ENCODE measurements at regions not wholly inside any gene's neighbourhood (a gene's known extent, or its start where the extent isn't known, plus 50 kb on each side); places are given as distances from the start of the nearest gene placed in this dataset.

DNA sequence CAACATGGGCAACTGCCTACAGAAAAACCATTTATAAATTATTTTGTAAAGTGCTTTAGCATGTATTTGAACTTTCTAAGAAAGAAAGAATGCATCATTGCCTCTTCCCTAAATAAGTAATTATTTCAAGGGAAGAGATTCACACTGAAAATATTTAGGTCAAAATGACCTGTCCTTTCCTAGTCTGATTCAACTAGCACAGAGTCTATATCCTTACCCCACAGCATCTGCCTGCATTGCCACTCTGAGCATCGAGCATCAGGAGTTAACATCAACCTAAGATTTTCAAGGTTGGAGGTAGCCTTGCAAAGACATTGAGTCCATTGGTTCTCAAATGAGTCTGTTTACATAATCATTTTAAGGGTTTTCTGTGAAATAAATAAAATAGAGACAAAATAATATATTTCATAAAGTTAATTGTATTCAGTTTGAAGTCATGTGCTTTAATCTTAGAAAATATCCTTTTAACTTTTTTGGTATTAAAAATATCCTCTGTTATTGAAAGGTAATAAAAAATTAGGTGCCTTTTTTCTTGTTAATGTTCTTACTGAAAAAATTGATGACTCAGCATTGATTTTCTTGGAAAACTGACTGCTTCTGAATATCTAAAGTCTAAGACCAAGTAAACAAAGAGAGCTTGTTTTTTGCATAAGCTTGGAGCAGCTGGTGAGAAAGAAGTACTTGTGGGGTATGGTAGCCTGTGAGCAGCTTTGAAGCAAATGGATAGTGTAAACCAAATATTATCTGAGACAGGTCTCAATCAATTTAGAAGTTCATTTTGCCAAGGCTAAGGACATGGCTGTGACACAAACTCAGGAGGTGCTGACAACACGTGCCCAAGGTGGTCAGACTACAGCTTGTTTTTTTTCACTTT is 269.0 kb upstream of the CLEC14A start:
- in situ Hi-C loops (cut with MboI), result no loop called here
- Histone ChIP-seq H3K27ac (no peak overlapping the region), H2AFZ (no peak overlapping the region), H3K9ac (no peak overlapping the region), H3K4me2 (ENCODE audit: unreplicated experiment) (peak overlapping the region; percentile 21), H3K27me3 (replicated peaks; ENCODE audit: insufficient read depth) (no peaks in the 10 kb centered on the region), H3K79me2 (ENCODE audit: insufficient read depth) (no peaks in the 10 kb centered on the region), H3F3A (ENCODE audit: insufficient read depth) (no peaks in the 10 kb centered on the region), H3K4me3 (no peak overlapping the region), H3K4me1 (ENCODE audit: insufficient read depth) (peaks cover 22% of the 10 kb centered on the region), H3K9me3 (ENCODE audit: low read depth) (no peaks in the 10 kb centered on the region), H3K36me3 (ENCODE audit: low read depth) (no peaks in the 10 kb centered on the region), H3K9me2 (ENCODE audit: insufficient read depth) (no peaks in the 10 kb centered on the region), H4K20me1 (ENCODE audit: insufficient read depth) (no peaks in the 10 kb centered on the region)
- 62 to 70% methylated on average over 2 of the region's 2 CpGs for WGBS, 2 experiments (ENCODE audit: low coverage in 1 of 2, low lambda C conversion rate in 2 of 2, missing lambda C conversion rate in 2 of 2)
- TF ChIP-seq EZH2 (IDR thresholded peaks at IDR 0.05; ENCODE audit: insufficient read depth, poor library complexity, severe bottlenecking), result no peak
- TF ChIP-seq EZH2phosphoT487 (IDR thresholded peaks at IDR 0.05; ENCODE audit: insufficient read depth, low read depth), result no peak
- DNase-seq, result peak; percentile 62

DNA sequence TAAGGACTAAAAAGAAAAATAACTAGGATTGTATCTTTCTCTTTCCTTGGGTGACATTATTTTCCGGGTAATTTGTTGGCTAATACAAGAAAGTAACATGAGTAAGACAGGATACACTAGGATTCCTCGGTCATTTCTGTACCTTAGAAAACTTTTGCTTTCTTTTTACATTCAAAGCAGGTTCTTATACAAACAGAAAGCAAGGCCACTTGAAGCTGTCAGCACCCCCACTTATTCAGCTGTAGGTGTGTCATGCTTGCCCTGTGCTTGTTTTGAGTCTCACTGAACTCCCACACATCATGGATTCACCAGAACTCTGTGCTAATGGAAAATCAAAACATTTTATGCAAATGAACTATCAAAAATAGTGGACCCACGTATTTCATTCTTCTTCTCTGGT is 266.8 kb upstream of the CLEC14A start:
- no peak for TF ChIP-seq EZH2phosphoT487 (IDR thresholded peaks at IDR 0.05; ENCODE audit: insufficient read depth, low read depth)
- TF ChIP-seq EZH2 (IDR thresholded peaks at IDR 0.05; ENCODE audit: insufficient read depth, poor library complexity, severe bottlenecking), result no peak
- no peaks in the 10 kb centered on the region for H3K9me2 ChIP-seq (ENCODE audit: insufficient read depth)
- no peaks in the 10 kb centered on the region for H3K9me3 ChIP-seq (ENCODE audit: low read depth)
- no peak overlapping the region for H3K27ac ChIP-seq
- H3K4me3 ChIP-seq, result no peak overlapping the region
- peaks cover 22% of the 10 kb centered on the region for H3K4me1 ChIP-seq (ENCODE audit: insufficient read depth)
- H3K79me2 ChIP-seq (ENCODE audit: insufficient read depth), result no peaks in the 10 kb centered on the region
- H3K9ac ChIP-seq, result no peak overlapping the region
- in situ Hi-C loops (cut with MboI), result no loop called here
- H2AFZ ChIP-seq, result 0 out of 2 replicates have a peak overlapping the region, but pooled peaks have one; percentile 17
- H3K36me3 ChIP-seq (ENCODE audit: low read depth), result no peaks in the 10 kb centered on the region
- no peaks in the 10 kb centered on the region for H3K27me3 ChIP-seq (replicated peaks; ENCODE audit: insufficient read depth)
- peak; percentile 30 for DNase-seq
- no peaks in the 10 kb centered on the region for H3F3A ChIP-seq (ENCODE audit: insufficient read depth)
- WGBS, 2 experiments (ENCODE audit: low coverage in 1 of 2, low lambda C conversion rate in 2 of 2, missing lambda C conversion rate in 2 of 2), result 62 to 69% methylated on average over 3 of the region's 3 CpGs
- no peak overlapping the region for H3K4me2 ChIP-seq (ENCODE audit: unreplicated experiment)
- H4K20me1 ChIP-seq (ENCODE audit: insufficient read depth), result no peaks in the 10 kb centered on the region

DNA sequence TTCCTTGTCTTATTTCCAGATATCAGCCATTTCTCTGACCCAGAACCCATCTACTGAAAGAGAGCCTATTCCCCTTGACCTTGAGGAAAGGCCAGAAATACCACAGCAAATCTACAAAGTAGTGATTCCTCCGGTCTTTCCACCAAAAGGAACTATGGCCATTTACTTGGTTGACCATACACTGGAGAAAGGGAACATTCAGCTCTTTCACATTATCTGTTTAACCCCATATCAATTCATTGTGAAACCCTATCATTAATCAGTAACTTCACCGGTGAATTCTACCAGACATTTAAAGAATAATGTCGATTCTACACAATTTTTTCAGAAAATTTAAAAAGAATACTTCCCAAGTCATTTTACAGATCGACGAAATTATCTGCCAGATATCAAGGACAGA is 265.7 kb upstream of the CLEC14A start:
- H3K4me1 ChIP-seq (ENCODE audit: insufficient read depth), result peaks cover 25% of the 10 kb centered on the region
- H2AFZ ChIP-seq, result no peak overlapping the region
- no peaks in the 10 kb centered on the region for H3K9me2 ChIP-seq (ENCODE audit: insufficient read depth)
- H3K27ac ChIP-seq, result no peak overlapping the region
- H3K9ac ChIP-seq, result no peak overlapping the region
- H3K36me3 ChIP-seq (ENCODE audit: low read depth), result no peaks in the 10 kb centered on the region
- in situ Hi-C loops (cut with MboI), result no loop called here
- no peaks in the 10 kb centered on the region for H4K20me1 ChIP-seq (ENCODE audit: insufficient read depth)
- 84 to 85% methylated on average over 5 of the region's 5 CpGs for WGBS, 2 experiments (ENCODE audit: low coverage in 1 of 2, low lambda C conversion rate in 2 of 2, missing lambda C conversion rate in 2 of 2)
- no peak overlapping the region for H3K4me3 ChIP-seq
- TF ChIP-seq EZH2phosphoT487 (IDR thresholded peaks at IDR 0.05; ENCODE audit: insufficient read depth, low read depth) (no peak), EZH2 (IDR thresholded peaks at IDR 0.05; ENCODE audit: insufficient read depth, poor library complexity, severe bottlenecking) (no peak)
- no peak overlapping the region for H3K4me2 ChIP-seq (ENCODE audit: unreplicated experiment)
- DNase-seq, result no peak
- H3K27me3 ChIP-seq (replicated peaks; ENCODE audit: insufficient read depth), result no peaks in the 10 kb centered on the region
- H3K9me3 ChIP-seq (ENCODE audit: low read depth), result no peaks in the 10 kb centered on the region
- H3F3A ChIP-seq (ENCODE audit: insufficient read depth), result no peaks in the 10 kb centered on the region
- no peaks in the 10 kb centered on the region for H3K79me2 ChIP-seq (ENCODE audit: insufficient read depth)

DNA sequence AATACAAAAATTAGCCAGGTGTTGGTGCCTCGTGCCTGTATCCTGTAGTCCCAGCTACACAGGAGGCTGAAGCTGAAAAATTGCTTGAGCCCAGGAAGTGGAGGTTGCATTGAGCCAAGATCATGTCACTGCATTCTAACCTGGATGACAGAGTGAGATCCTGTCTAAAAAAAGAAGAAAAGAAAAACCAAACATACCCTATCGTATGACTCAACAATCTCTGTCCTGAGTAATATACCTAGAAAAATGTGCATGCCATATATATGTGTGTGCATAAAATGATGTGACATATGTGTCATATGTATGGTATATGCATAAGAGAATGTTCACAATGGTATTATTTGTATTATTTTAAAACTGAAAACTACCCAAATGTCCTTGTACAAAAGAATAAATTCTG is 261.5 kb upstream of the CLEC14A start:
- DNase-seq, result no peak
- 62 to 76% methylated on average over 2 of the region's 2 CpGs for WGBS, 2 experiments (ENCODE audit: low coverage in 1 of 2, low lambda C conversion rate in 2 of 2, missing lambda C conversion rate in 2 of 2)
- no peak overlapping the region for H3K4me3 ChIP-seq
- no peak overlapping the region for H2AFZ ChIP-seq
- no peak overlapping the region for H3K4me2 ChIP-seq (ENCODE audit: unreplicated experiment)
- H3K9ac ChIP-seq, result no peak overlapping the region
- H3K79me2 ChIP-seq (ENCODE audit: insufficient read depth), result no peaks in the 10 kb centered on the region
- H4K20me1 ChIP-seq (ENCODE audit: insufficient read depth), result no peaks in the 10 kb centered on the region
- no peaks in the 10 kb centered on the region for H3K9me2 ChIP-seq (ENCODE audit: insufficient read depth)
- H3K36me3 ChIP-seq (ENCODE audit: low read depth), result no peaks in the 10 kb centered on the region
- no peaks in the 10 kb centered on the region for H3K9me3 ChIP-seq (ENCODE audit: low read depth)
- no peak overlapping the region for H3K27ac ChIP-seq
- H3K27me3 ChIP-seq (replicated peaks; ENCODE audit: insufficient read depth), result no peaks in the 10 kb centered on the region
- no peak for TF ChIP-seq EZH2phosphoT487 (IDR thresholded peaks at IDR 0.05; ENCODE audit: insufficient read depth, low read depth)
- no peak for TF ChIP-seq EZH2 (IDR thresholded peaks at IDR 0.05; ENCODE audit: insufficient read depth, poor library complexity, severe bottlenecking)
- peaks cover 9% of the 10 kb centered on the region for H3K4me1 ChIP-seq (ENCODE audit: insufficient read depth)
- peaks cover 1% of the 10 kb centered on the region for H3F3A ChIP-seq (ENCODE audit: insufficient read depth)
- in situ Hi-C loops (cut with MboI), result no loop called here

All from GM23248 (cell line).